NCI-H2081 (cell line): ENCODE measurements at regions not wholly inside any gene's neighbourhood (a gene's known extent, or its start where the extent isn't known, plus 50 kb on each side); places are given as distances from the start of the nearest gene placed in this dataset.

Experiments
- DNase-seq, 2 experiments: peaks; one replicate each; lab custom pipeline; 2025; lab: John Stamatoyannopoulos, UW

DNA sequence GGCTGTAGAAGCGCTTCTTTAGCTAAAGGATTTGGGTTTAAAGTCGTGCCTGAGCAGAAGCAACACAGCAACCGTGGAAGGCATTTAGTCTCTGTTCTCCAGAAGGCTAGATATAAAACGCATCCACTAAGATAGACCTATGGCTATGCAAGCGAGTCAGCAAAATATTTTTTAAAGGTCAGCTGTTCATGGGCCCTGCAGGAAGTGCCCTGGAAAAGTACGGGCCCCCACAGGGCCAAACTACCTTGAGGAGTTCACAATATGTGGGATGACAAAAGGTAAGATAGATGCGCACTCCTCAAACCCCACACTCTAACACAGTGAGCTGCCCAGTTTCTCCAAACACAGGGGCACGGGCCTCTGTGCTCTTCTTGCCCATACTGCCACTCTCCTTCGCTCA is 261.6 kb downstream of the VPS13C start:
- DNase-seq = no peak

DNA sequence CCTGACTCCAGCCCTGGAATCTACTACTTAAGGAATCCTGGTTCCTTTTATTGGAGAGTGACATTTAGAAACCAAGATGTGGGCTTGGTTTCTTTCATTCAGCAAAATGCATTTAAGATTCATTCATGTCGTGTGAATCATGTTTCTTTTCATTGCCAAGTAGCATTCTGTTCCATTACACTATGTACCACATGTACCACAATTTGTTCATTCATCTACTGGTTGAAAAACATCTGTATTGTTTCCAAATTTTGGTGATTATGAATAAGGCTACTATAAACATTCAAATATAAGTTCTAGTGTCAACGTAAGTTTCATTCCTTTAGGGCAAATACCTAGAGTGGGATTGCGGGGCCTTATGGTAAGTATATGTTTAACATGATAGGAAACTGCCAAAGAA is 264.2 kb downstream of the VPS13C start:
- no peak for DNase-seq

DNA sequence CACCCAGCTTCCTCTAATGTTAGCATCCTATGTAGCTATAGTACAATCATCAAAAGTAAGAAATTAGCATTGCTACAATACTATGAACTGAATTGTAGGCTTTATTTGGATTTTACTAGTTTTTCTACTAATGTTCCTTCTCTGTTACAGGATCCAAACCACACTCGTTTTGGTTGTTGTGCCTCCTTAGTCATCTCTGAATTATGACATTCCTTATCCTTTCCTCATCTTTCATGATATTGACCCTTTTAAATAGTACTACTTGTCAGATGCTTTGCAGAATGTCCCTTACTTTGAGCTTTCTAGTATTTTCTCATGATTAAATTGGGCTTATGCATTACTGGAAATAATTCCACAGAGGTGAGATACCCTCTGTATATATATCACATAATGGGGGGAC is 265.4 kb downstream of the VPS13C start:
- DNase-seq = no peak

DNA sequence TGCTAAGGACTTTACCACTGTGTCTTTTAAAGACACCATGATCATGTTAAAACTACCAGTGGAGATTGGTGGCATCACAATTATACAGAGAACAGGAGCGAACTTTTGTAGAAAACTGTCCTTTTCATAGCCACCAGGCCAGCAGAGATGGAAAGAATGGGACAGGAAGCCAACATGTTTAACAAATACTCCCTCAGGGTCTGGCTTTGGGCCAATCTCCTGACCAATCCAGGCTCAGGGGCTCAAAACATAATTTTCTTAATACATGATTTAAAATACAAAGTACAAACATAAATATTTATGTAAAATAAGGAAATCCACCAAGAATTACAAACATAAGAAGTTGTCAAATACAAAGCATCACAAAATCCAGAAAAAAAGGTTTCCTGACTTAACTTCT is 266.0 kb downstream of the VPS13C start:
- peak; percentile 6 to 19 for DNase-seq

DNA sequence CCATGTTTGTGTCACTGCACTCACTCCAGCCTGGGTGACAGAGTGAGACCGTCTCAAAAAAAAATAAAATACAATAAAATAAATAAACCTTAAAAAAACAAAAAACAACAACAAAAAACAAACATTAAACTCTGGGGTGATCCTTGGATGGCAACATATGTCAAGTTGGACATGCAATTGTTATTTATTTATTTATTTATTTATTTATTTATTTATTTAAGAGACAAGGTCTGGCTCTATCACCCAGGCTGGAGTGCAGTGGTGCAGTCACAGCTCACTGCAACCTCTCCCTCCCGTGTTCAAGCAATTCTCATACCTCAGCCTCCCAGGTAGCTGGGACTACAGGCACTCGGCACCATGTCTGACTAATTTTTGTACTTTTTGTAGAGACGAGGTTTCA is 275.5 kb downstream of the VPS13C start:
- no peak for DNase-seq

DNA sequence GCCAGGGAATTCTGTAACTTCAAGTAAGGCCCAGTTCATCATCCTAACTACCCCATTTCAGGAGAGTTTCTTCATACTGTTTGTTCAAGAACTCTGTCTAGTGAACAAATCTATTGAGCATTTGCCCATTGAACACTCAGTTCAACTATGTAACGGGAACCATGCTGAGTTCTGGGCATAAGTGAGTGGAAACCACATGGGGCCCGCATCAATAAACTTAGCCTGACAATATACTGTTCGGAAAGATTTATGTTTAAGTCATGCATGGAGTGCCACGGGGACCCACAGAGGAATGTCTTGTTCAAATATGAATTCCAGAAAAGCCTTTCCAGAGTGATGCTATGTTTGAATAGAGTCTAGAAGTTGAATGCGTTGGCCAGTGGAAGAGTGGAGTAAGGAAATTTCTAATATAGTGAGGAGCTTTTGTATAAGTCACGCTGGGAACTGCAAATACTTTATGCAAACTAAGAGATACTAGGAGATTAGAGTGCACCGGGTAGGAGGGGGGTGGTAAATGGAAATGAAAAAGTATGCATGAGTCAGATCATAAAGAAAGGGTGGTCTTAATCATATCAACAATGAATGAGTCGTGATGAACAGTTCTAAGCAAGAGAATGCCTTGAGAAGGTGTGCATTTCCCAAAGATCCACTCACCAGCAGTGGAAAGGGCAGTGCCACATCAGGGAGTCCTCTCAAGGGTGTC is 279.8 kb downstream of the VPS13C start:
- peak in 1 of 2 experiments; percentile 3 for DNase-seq

DNA sequence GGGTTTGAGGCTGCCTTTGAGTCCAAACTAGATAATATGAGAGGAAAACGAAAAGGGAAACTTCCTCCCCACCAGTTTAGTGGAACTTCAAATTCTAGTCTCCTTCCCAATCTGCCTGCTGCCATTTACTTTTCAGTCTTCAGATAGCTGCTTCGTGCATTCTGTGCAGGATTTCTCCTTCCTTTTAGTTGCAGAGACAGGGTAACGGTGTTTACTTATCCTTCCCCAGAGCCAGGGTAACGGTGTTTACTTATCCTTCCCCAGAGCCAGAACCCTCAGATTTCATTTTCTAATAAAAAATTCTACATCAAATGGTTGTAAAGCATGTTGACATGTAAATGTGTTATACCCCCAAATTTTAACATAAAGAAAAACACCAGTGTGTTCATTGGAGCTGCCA is 282.6 kb downstream of the VPS13C start:
- DNase-seq = peak; percentile 5 to 18

DNA sequence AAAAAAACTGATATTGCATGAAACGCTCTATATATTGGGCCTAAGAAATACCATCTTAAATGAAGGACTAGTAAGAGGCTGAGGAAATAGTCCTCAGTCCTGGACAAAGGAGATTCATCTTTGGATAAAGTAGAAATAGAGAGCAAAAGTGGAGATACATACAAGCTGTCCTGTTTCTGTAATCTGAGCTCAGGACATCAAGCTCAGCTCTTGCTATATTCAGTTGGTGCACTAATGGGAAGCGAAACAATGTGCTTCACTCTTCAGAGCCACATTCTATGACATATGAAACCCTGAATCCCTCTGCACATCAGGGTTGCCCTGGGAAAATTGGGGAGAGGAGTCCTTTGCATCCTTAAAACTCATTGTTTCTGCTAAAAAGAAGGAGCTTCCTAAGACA is 290.7 kb downstream of the VPS13C start:
- DNase-seq = no peak

DNA sequence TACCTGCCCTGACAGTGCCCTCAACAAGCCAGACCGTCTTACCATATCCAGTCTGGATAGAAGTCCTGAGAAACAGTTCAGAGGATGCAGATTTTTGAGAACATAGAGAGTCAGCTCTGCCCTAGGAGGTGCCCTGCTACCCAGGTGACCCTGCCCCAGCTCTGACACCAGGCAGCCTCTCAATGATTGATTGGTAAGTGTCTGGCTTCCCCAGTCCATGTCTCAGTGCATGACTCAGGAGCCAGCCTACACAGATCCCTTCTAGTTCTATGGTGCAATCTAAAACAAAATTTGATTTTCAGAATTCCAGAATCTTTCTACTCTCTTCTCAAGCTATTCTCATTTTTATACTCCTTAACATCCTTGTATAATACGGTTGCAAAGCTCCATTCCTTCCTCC is 292.1 kb downstream of the VPS13C start:
- no peak for DNase-seq

DNA sequence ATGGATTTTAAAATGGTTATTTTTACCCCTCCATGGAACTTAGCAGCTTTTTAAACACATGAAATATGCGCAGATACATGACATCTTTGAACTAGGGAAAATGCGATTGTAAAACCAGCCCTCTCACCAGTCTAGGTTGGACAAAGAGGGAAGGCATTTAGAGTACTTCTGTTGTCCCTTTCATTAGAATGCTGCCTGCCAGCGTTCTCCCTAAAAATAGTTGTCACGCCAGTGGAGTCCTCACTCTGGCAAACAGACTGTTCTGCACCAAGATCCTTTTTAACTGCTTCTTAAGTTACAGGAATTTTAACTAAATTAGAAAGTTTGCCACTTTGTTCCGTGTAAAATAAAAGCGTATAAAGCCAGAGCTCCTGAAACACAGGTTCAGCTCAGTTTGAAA is 295.3 kb downstream of the VPS13C start:
- no peak for DNase-seq

DNA sequence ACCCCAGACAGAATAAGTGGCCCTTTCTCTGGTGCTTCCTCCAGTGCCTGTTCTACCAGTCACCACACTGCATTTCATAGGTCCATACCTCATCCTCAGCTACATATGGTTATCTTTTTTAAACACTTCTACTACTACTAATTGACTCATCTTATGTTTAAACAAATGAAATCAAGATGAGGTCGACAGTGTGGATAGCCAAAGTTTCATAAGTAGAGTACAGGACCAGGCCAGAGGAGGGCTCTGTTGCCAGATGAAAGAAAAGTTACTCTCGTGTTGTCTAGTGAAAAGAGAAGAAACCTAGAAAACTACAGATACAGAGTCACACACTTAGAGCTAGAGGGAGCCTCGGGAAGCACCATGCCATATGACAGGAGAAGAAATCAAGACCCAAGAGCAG is 296.1 kb downstream of the VPS13C start:
- DNase-seq = no peak

DNA sequence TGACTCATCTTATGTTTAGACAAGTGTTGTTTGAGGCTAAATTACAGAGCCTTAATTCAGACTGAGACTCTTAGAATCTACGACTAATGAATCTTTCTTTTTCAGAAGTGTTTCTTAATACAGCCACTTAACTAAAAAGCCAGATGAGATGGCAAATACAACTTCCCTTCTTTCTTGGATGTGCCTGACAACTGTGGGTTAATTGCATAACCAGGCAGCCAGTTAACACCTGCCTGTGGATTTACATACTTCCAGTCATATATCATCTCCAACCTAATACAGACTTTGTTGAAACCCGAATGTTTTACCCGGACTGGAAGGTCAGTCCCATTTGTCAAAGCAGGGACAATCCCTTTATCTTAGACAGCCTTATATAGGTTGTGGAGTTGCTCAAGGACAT is 297.6 kb downstream of the VPS13C start:
- no peak for DNase-seq

DNA sequence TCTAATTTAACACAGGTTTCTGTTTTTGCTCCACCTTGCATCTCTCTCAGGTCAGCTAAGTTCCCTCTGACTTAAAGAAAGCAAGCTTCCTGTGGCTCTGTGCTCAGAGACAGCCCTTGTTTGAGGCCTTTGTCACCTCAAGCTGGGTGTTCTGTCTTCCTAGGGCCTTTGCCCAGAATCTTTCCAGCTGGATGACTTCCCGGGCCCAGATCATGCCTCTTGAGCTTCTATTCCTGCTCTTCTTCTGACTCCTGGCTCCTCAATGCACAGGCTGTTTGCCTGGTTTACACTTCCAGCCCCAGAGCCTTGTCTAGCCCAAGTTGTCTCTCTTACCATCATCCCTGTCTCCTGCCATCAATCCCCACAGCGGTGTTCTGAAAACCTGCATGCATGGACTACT is 300.6 kb downstream of the VPS13C start:
- DNase-seq = no peak

DNA sequence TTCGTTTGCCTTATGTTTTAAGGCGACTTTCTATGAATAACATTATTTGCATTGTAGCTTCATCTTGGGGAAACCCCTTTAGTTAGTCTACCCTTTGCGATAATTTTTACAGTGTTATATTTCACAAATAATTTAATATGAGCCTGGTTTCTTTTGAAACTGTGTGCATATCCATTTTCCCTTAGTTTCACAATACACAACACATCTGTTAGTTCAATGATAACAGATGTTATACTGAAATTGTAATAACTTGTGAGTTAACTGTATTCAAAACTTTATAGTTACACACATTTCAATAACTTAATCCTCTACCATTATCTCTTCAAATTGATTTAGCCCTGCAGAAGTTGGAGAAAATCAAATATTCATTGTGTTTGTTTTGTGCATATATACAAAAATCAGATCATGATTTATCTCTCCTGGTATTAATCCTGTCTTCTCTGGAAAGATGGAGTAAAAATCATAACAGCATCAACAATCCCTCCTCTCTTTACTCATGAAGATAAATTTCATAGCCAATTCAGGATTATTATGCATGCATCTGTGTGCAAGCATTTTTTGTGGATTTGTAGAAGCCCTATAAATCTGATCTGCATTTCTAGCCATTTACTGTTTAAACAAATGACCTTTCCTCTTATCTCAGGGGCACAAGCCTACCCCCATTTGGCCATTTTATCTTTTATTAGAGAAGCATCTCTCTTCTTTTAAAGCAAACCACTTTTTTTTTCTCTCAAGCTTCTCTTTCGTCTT is 304.0 kb downstream of the VPS13C start:
- no peak for DNase-seq

DNA sequence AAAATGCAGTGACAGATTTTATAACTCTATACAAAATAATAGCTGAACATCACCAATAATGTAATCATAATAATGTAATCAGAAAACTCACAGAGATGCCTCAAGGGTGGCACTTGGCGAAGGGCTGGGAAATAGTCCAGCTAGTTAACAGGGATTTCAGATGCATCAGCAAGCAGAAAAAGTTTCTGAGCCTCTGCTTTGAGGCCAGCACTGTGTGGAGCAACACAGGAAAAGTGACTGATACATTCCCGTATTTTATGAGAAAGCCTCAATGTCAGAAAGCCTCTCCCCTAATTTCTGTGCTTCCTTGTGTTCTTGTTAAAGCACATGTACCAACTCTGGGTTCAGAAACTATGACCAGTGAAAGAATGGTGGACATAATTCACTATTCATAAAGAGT is 304.8 kb downstream of the VPS13C start:
- no peak for DNase-seq

DNA sequence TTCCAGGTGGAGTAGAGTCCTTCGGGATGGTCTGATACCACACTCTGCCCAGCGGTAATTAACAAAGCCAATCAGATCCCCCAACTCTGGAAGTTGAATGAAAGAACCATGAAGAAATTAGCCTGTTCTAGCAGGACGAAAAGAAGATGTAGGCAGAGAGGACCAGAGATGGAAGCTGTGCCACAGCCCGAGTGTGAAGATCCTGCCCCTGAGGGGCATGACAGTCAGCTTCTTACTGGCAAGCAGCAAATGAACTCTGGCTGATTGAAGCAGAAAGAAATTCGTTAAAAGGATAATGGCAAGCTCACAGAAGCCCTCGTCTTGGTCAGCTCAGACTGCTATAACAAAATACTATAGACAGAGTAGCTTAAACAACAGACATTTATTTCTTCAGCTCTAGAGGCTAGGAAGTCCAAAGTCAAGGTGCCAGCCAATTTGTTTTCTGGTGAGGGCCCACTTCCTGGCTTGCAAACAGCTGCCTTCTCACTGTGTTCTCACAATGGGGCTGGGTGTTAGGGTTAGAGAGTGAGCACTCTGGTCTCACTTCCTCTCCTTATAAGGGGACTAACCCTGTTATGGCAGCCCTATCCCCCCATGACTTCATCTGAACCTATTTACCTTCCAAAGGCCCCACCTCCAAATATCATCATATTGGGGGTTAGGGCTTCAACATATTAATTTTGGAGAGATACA is 307.1 kb downstream of the VPS13C start:
- no peak for DNase-seq

DNA sequence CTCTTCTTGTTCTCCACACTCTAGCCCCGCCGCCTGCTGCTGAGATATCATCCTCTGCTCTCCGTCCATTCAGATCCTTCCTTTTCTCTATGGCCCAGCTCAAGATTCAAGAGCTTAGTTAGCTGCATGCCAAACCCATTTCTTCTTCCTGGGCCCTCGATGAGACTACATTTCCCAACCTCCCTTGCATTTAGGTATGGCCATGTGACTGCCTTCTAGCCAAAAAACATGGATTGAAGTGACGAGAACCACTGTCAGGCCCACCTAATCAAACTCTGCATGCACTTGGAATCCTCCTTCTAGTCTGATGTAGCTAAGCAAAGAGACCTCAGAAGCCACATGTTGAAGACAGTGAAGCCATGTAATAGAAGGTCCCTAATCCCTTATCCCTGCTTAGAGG is 308.2 kb downstream of the VPS13C start:
- DNase-seq = no peak

DNA sequence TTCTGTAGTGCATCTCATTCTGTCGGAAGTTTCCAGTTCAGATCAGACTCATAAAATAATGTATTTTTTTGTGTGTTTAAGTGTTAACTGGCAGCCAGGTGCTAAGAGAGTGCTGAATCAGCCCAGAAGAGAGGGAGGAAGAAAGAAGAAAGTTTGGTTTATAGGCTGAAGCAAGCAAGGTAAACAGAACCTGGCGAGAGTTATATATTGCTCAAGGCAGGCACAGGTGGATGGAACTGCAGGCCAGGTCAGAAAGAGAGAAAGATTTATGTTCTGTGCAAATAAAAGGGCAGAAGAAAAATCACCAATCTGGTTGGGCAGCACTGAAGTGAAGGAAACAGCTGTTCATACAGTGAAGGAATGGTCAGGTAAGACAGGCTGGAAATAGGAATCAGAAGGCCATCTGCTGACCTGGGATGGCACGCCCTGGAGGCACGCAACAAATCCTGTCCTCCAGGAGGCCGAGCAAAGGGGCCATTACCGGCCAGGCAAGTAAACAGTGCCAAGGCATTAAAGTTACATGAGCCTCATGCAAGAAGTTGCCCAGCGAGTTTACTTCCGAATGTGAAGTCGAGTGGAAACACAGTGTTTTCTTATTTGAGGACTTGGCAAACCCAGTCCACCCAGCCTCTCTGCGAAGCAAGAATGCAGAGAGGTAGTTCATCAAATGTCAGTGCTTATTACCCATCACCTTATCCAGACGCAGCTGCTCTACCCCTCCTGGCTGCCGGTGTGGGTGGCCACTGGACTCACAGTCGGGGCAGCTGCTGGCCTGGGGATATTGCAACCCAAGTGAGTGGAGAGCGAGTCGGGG is 309.8 kb downstream of the VPS13C start:
- DNase-seq = no peak

DNA sequence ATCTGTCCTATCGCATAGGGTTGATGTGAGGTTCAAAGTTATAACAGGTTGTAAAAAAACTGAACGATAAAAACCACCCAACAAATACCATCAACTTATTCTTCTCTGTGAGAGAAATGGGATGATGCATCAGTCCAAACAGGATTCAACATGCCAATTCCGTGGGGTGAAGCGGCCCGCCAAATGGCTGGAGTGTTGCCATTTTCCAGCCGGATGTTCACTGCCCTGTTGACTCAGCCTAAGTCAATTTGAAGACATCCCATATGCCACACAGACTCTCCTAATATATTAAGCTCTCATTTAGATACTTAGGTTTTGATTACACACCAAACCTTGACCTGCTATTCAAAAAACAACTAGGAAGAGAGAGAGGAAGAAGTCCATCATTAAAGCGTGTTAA is 311.1 kb downstream of the VPS13C start:
- DNase-seq = no peak

DNA sequence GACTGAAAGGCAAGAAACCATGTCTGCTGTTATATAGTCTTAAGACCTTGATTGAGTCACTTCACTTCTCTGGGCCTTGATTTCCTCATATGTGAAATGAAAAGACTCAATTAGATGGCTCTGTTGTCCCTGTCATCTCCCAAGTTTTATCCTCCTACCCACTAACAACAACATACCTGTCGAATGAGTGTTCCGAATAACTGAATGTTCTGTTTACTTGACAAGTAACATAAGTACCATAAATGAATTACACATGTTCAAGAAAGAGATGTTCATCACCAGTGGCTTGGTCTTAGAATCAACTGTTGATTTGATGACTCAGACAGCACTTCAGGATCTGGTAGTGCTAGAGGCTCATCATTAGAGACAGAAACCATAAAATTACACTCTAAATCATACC is 311.7 kb downstream of the VPS13C start:
- no peak for DNase-seq

DNA sequence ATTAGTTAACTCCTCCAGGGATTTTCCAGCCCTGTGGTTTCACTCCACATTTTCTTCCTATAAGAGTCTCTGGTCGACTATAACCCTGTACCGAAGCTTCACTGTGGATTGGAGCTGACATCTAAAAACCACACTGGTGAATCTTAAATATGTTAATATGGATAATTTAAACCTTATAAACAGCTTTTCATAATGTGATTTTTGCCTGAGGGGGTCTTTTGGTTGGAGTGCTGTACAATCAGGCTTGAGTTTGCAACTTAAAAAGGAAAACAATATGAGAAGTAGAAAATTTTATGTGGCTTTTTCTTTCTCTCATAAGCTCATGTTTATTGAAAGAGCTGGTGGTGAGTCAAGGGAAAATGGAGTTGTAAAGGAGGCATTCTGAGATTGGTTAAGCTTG is 313.7 kb downstream of the VPS13C start:
- DNase-seq = no peak

DNA sequence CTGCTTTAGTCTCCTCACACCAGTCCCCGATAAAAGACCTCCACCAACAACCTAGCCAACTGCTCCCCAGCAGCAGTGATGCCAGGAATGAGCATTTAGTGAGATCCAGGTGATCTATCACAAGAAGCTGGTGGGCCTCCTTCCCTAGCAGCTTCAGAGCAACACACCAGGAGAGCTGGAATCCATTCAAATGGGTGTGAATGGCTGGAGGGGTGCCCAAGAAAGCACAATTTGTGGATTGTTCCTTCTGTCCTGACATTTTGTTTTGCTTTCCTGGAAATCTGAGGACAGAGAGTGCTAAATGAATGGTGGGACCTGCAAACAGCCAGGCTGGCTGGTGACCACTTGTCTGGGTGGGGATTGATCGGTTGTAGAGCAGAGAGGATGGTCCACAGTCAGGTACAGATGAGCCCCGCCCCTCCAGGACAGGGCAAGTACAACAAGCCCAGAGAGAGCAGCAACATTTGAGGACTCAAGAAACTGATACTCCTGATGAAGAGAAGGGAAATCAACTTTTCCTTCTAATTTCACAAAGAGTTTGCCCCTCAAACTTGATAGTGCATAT is 316.8 kb downstream of the VPS13C start:
- no peak for DNase-seq
